ENCODE measurements at regions not wholly inside any gene's neighbourhood (a gene's known extent, or its start where the extent isn't known, plus 50 kb on each side); places are given as distances from the start of the nearest gene placed in this dataset.
"Not testable (repeated sequence)": the region's sequence is repeated elsewhere in the genome, so short reads cannot be mapped to it uniquely, and the experiment has no call there.

DNA sequence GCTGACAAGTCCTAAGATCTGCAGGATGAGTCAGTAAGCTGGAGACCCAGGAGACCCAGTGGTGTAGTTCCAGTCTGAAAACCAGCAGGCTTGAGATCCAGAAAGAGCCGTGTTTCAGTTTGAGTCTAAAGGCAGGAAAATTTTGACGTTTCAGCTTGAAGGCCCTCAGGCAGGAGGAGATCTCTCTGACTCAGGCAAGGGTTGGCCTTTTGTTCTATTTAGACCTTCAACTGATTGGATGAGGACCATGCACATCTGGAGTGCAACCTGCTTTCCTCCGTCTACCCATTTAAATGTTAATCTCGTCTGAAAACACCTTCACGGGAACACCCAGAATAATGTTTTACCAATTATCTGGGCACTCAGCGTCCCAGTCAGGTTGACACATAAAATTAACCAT is 69.5 kb downstream of the NPIPA7 start:
- DNase-seq, result not testable (repeated sequence)

- not testable (repeated sequence) for DNase-seq
Observed at GRCh38 chr16:16449712-16450237, 70.8 kb downstream of the NPIPA7 start.

GRCh38 chr16:16451721-16452410 is 72.9 kb downstream of the NPIPA7 start:
- DNase-seq, result not testable (repeated sequence)

DNA sequence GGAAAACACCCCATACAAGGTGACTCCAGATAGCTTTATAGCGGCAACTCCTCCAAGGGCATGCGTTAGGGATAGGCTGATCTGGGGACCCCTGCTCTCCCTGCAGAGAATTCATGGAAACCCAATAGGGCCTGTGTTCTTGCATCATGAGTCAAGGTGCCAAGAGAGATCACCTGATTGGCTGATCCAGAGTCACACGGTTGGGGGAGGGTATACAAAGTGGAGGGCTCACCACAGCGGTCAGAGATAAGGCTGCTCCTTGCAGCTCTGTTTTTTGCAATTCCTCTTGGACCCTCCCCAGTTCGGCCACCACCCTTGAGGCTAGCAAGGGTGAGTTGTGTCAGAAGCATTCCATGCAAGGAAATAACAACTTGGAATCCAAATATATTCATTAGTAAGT is 79.6 kb downstream of the NPIPA7 start:
- DNase-seq, result not testable (repeated sequence)

DNA sequence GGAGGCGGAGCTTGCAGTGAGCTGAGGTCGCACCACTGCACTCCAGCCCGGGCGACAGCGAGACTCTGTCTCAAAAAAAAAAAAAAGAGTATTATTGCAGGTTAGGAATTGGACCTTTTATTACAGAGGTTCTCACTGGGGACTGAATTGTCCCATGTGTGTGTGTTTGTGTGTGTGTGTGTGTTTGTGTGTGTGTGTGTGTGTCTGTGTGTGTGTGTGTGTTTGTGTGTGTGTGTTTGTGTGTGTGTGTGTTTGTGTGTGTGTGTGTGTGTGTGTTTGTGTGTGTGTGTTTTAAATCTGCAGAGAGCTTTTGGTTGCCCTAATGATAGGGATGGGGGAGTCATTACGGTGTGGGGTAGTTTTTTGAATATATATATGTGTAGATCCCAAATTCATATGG is 84.9 kb downstream of the NPIPA7 start:
- not testable (repeated sequence) for DNase-seq

DNA sequence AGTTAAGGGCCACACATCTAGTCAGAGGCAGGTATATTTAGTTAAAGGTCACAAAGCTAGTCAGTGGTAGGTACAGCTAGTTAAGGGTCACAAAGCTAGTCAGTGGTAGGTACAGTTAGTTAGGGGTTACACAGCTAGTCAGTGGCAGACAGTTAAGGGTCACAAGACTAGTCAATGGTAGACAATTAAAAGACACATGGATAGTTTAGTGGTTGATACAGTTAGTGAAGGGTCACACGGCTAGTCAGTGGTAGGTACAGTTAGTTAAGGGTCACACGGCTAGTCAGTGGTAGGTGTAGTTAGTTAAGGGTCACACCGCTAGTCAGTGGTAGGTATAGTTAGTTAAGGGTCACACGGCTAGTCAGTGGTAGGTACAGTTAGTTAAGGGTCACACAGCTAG is 110.0 kb downstream of the NPIPA7 start:
- DNase-seq, result not testable (repeated sequence)

GRCh38 chr16:16489466-16489865 is 110.5 kb downstream of the NPIPA7 start:
- DNase-seq, result not testable (repeated sequence)

GRCh38 chr16:16494114-16494513 is 115.2 kb downstream of the NPIPA7 start:
- not testable (repeated sequence) for DNase-seq

DNA sequence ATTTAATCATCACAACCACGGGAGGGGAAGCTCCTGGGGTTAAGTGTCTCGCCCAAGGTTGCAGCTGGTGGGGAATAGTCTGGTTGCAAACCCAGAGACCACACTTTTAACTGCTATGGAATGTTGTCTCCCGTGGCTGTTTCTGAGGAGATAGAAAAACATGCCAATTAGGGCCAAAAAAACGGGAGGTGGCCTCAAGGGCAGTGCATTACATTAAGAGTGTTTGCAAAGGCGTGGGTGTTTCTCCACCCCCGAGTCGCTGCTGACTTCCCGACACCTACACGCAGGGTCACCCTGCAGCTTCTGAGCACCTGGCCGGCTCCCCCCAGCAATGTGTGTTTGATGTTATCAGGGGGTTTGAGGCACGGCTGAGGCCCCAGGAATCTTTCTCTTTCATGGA is 116.1 kb downstream of the NPIPA7 start:
- not testable (repeated sequence) for DNase-seq

DNA sequence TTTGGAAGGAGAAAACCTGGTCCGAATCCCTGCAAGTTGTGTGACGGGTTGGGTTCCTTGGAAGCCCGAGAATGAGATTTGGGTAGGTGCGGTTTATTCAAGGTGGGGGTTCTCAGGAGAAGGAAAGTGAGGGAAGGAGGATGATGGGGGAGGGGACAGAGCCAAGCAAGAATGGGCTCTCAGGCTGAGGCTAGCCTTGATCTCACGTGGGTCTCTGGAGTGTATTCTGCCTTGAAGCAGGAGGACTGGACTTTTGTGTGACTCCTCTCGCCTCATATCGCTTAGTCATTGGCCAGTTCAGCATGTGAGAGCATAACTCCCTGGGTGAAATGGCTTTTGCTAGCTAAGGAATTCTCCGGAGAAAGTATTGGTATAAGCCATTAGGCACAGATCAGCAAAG is 120.9 kb downstream of the NPIPA7 start:
- DNase-seq, result not testable (repeated sequence)

- not testable (repeated sequence) for DNase-seq
Observed at GRCh38 chr16:16507041-16507440, 128.1 kb downstream of the NPIPA7 start.

- DNase-seq, result not testable (repeated sequence)
Observed at GRCh38 chr16:16508344-16508743, 129.4 kb downstream of the NPIPA7 start.

DNA sequence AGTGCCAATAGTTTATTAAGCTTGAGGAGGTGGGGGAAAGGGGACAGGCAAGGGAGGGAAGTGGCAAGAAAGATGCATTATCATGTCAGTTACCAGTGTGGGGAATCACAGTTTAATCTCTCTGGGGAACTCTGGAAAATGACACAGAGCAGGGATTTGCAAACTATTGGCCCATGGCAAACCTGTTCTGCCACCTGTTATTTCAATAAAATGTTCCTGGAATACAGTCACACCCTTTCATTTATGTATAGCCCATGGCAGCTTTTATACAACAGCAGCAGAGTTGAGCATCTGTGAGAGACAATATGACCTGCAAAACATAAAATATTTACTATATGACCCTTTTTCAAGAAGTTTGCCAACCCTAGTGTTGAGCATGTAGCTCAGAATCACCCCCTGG is 140.5 kb downstream of the NPIPA7 start:
- DNase-seq, result not testable (repeated sequence)

DNA sequence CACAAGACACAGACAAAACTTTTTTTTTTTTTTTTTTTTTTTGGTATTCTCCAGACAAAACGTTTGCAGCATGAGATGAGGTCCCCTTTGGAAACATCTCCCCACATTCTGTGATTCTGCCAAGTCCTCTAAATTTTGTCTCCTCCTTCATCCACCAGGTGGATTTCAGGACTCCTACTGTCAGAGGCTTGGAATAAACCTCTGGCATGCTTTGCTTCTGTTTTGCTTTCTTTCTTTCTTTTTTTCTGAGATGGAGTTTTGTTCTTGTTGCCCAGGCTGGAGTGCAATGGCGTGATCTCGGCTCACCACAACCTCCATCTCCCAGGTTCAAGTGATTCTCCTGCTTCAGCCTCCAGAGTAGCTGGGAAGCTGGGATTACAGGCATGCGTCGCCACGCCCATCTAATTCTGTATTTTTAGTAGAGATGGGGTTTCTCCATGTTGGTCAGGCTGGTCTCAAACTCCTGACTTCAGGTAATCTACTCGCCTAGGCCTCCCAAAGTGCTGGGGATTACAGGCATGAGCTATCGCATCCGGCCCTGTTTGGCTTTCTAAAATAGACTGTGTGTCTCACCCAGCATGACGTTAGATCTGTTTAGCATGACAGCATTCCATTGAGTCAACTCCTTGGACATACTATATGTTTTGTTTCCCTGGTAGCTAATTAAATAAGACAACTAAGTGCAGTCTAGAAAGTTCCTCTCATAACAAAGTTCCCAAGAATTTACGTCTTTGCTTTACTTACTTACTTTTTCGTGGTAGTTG is 142.5 kb downstream of the NPIPA7 start:
- DNase-seq, result not testable (repeated sequence)

DNA sequence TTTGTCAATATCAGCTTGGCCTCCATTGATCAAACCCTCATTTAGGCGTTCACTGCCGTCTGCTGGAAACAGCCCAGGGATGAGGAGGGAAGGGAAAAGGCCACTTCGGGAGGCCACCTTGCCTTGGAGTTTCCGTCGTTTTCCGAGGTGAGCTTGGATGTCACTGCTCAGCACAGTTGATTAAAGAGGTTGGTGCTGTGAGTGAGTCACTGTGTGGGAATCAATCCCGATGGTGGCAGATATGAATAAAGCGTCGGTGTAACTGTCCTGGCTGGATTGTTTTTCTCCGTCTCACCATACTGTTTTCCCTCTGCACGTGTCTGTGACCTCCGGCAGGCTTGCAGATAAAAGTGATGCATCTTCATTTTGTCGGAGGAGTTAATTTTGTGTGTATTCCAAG is 148.1 kb downstream of the NPIPA7 start:
- DNase-seq, result not testable (repeated sequence)

- DNase-seq, result not testable (repeated sequence)
Observed at GRCh38 chr16:16530744-16531143, 151.8 kb downstream of the NPIPA7 start.

DNA sequence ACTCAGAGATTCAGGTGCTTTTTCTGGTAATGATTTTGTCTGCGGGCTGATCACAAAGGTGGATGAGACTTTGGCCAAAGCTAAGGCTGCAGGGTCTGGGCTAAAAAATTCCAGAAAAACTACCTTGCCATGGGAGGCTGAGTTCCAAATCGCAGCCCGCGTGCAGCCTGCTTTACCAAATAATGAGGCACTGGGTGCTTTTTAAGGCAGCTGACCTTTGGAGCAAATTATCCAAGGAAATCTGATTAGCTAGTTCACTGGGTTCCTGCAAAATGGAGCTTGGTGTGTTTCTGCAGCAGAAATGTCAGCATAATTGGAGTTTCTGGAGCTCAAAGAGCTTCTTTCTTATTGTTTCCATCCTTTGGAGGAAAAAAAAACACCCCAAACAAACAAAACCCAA is 156.6 kb downstream of the NPIPA7 start:
- not testable (repeated sequence) for DNase-seq

DNA sequence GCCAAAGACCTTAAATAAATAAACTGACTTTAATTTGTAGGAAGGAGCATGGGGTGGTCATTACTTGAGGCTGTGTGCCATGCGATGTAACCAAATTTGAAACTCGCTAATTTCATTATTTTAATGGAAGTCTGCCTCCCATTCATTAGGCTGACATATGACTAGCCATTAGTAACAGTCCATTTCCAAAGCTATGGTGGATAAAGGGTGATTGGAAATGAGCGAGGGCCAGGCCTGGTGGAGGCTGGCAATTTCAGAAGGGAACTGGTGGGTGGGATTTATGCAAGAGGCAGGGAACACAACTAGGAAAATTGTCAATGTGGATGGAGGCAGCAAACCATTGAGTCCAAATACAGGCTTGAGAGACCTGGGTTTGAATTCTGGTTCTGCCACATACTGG is 157.2 kb downstream of the NPIPA7 start:
- not testable (repeated sequence) for DNase-seq

DNA sequence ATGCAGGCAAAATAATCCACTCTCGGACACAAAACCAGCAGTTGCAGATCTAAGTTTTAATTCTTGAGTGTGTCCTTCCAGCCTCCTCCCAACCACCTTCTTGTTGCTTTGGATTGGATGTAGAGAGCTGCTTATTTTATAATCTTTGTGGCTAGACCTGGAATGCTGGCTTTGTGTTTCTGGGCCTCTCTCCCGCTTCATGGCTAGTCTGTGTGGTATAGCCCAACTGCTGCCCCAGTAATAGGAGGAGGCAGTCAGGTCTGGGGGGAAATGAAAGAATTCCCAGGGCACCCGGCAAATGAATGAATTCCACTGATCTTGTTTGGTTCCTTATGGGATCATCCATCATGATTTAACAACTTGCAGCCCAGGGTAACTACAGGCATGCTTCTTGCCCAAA is 170.8 kb downstream of the NPIPA7 start:
- not testable (repeated sequence) for DNase-seq

- not testable (repeated sequence) for DNase-seq
Observed at GRCh38 chr16:16550824-16551223, 171.9 kb downstream of the NPIPA7 start.

GRCh38 chr16:16552819-16553340 is 173.9 kb downstream of the NPIPA7 start:
- DNase-seq, result not testable (repeated sequence)

DNA sequence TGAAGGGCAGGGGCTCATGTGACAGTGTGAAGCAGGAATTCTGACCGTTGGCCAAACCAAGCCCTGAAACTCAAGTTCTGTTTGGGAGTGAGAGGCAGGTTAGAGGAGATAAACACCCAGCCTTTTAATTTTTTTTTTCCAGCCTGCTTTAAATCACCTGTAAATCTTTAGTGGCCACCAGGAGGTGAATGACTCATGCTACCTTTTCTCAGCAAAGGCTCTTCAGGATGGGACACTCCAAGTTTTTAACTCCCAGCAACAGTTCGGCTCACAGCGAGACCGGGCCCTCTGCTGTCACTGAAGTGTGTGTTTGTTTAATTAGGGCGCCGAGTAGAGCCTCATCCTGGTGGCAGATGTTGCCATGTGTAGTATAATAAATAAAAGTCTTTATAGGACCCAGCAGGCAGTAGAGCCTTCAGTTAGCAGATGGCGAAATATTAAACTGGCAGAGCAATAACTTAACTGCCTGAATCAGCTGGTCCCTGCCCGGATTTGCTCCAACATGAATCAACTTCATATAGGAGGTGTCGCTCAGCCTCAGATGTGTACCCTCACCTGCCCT is 180.3 kb downstream of the NPIPA7 start:
- DNase-seq, result not testable (repeated sequence)

DNA sequence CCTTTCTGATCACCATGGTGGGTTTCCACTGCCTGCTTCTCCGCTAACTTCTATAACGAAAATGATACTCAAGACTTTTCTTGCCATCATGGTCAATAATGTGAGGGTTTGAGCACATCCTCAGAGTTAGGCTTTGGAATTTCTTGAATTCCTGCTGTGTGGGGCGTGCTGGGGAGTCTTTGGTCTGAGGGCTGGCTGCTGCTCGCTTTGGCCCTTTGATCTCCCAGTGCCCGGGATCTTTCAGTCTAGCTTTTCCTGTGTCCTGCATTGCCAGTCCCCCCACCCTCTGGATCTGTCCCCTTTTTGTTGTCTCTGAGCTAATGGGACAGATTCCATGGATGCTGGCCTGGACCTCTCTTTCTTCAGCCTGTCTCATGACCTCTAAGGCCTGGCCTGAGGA is 182.6 kb downstream of the NPIPA7 start:
- not testable (repeated sequence) for DNase-seq

Measured in activated T-cell treated with anti-CD3 and anti-CD28 coated beads for 4 hours (primary cell).